NCI-H524 treated with DMSO at 0.1 percent for 48 hours (cell line): ENCODE measurements at regions not wholly inside any gene's neighbourhood (a gene's known extent, or its start where the extent isn't known, plus 50 kb on each side); places are given as distances from the start of the nearest gene placed in this dataset.

Experiments
- DNase-seq: peaks from one replicate; lab custom pipeline; 2025; lab: John Stamatoyannopoulos, UW

DNA sequence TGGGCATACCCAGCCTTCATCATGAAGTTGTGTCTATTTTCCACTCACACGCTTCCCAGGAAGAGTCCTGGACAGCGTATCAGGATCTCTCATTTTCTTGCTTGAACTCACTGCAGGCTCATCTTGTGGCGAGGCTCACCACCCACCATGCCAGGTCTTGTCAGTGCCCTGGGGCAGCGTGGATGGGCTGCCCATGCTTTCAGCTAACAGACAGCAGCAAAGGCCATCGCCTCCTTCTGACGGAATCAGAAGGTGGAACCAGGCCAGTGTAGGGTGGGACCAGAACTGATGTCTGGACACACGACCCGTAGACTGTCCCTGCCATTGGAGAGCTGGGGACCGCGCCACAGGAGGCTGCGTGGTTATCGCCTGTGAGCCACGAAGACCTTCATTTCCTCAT is 169.4 kb downstream of the FOXL1 start:
- DNase-seq: no peak

DNA sequence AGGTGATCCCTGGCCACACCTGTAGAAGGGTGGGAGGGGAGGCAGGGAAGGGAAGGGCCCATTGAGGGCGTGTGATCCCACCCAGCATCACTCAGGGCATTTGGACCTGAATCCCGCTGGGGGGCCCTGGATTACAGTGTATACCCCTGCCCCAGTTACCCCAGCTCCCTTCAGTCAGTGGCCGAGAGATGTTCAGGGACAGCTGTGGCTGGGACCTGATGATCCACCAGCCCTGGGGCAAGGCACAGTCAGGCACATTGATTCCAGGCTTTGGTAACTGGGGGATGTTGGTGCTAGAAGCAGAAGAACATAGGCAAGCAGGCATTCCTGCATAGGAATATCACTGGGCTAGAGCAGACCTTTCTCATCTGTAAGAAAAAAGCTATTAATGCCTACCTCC is 170.3 kb downstream of the FOXL1 start:
- DNase-seq: no peak

DNA sequence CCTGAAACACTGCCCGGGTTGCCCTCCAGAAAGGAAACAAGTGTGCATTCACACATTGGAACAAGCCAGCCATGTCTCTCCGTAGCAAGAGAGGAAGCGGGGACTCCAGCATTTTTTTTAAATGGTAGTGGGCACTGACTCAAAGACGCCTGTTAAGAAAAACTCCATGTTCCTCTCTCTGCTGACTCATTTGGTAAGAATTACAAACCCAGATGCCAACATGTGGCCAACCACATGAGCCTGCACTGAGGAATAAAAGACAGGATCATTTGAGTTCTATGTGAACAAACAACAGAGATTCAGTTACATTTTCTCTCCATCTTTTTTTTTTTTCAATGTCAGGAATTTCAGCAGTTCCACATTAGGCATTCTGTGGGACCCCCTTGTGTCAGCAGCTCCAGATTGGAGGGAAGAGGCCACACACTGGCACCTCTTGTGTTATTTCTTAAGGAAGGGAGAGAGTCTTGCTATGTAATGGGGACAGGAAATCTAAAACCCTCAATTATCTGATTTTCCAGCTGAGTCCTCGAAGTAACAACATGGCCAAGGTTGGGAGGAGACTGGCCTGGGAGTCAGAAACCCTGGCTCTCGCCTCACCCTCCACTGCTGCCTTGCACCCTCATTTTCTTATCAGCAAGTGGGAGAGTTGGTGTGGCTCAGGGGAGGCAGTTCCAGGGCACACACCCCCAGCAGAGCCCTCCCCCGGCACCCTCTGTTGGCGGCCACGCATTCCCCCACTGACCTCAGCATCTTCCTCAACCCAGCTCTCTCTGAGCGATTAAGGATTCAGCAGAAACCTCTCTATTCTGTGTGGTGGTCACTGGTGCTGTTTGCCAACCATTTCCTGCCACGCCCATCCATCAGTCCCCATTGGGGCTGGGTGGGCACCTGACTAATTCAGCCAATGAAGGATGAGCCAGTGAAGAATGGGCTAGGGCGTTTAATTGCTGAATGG is 173.0 kb downstream of the FOXL1 start:
- DNase-seq: no peak

DNA sequence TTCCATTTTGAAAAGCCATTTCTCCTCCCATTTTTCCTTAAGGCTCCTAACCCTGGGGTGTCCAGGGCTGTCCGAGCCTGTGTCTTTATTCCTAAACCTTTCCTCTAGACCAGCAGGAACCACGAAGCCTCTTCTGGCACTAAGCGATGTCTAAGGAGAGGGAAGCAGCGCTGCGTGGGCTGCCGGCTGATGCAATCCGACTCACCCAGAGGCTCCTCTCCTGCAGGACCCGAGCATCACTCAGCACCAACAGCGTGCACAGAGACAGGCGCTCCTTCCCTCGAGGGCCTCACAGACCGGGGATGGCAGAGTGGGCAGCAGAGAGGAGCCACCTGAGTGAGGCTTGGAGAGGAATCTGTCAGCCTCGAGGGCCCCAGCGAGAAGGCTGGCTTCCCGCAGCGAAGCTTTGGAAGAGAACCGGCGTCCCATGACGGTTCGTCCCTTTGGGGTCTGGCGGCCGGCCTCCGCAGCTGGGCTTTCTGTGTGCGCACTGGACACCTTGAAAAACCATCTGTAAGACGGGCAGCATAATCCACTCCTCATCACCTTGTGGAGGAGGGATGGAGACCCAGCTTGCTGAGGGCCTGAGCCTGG is 174.3 kb downstream of the FOXL1 start:
- DNase-seq: no peak

DNA sequence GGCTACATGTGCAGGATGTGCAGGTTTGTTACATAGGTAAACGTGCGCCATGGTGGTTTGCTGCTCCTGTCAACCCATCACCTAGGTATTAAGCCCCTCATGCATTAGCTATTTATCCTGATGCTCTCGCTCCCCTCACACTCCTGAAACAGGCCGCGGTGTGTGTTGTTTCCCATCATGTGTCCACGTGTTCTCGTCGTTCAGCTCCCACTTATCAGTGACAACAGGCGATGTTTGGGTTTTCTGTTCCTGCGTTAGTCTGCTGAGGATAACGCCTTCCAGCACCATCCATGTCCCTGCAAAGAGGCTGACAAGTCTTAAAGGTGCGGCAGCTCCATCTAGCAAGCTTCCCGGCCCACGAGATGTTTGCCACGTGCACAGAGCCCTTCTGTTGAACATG is 175.1 kb downstream of the FOXL1 start:
- no peak for DNase-seq

DNA sequence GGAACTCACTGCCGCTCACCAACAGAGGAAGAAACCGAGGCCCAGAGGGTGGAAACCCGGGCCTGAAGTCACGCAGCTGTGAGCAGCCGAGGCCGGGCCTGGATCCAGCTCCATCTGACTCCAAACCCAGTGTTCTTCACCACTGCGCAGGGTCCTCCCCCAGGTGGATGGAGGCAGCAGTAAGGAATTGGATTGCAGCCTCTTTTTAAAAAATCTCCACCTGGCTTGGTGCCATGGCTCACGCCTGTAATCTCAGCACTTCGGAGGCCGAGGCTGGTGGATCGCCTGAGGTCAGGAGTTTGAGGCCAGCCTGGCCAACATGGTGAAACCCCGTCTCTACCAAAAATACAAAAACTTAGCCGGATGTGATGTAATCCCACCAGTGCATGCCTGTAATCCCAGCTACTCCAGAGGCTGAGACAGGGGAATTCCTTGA is 177.2 kb downstream of the FOXL1 start:
- no peak for DNase-seq

DNA sequence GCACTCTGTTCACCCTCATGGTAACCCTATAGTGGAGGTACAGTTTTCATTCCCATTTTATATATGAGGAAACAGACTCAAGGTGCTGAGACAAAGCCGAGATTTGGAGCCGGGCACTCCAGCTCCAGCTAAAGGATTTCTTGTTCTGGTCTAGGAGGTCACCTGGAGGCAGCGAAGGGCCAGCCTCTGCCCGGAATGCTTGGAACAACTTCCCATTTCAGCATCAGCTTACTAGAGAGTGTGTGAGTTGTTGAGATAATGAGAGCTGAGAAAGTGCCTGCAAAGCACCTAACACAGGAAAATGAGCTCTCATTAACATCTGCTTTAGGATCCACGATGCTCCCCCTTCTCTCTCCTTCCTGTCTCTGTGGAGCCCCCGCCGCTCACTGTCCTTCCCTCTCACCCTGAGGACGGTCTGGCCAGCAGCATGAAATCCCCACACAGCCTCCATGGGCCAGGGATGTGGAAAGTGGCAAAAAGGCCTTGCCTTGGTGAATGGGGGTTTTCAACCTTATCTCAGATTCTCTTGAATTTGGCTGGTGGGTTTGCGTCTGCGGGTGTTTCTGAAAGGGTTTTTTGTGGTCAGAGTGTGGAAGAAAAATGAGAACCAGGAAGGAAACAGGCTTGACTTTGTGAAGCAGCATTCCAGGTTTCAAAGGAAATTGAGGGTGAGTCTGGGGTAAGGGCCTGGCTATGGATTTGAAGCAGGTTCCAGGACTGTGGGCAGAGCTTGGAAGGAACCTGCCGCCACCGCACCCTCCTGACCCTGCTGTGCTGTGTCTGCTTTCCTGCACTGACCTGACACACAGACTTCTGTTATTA is 178.7 kb downstream of the FOXL1 start:
- no peak for DNase-seq

DNA sequence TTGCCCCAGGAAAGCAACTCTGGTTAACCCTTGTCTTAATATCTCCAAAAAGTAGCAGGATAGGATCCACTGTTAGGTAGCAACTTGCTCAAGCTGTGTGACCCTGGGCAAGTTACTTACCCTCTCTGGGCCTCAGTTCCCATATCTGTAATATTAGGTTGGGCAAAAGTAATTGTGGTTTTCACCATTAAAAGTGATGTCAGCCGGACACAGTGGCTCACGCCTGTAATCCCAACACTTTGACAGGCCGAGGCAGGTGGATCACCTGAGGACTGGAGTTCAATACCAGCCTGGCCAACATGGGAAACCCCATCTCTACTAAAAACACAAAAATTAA is 179.3 kb downstream of the FOXL1 start:
- DNase-seq: no peak

DNA sequence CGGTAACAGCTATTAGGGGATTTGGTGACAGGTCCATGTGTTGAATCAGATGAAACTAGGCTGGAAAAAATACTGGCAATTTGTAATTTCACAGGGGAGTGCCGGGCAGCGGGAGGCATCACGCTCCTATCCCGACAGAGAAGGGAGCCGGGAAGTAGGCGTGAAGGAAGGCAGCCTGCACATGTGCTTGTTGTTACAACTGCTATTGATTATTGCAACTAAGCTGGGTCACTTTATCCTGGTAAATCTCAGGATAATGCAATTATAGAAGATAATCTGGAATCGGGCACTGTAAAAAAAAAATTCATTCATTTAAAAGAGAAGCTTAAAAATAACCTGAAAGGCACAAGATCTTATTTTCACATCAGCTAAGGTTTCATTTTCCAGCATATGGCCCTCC is 180.6 kb downstream of the FOXL1 start:
- no peak for DNase-seq

DNA sequence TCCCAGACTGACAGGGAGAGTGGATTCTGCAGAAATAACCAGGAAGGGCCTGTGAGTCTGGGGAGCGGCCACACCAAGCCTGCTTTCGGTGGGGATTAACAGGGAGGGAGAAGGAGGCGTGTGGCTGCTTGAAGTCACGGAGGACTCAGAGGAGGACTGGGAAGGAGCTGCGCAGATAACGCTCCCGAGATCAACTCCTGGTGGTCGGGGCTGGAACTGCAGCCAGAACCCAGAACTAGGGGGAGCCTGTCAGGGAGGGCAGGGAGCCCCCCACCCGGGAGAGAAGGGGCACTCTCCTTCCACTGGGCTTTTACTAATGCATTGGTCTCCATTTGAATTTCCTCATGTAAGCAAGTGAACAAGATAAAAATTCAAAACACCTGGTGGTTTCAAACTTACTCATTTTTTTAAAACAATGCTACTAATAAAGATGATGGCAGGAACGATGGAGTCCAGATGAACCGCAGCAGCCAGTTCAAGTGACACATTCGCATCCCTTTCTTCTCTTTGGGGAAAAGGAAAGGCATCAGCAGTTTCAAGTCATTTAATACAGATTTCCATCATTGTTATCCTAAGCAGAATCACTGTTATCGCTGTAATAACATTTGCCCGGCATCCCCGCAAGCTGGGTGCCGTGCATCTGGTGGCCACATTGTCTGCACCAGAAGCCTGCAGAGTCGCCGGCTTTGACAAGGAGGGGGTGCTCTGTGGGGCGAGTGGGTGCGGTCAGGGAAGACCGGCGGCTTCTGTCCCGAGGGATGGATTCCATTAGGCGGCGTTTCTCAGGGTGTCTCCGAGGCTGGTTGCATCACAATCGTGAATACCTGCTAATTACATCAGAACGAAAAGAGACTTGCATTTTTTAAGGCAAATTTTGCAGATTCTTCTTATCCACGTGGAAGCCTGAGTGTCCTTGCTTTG is 183.0 kb downstream of the FOXL1 start:
- no peak for DNase-seq

DNA sequence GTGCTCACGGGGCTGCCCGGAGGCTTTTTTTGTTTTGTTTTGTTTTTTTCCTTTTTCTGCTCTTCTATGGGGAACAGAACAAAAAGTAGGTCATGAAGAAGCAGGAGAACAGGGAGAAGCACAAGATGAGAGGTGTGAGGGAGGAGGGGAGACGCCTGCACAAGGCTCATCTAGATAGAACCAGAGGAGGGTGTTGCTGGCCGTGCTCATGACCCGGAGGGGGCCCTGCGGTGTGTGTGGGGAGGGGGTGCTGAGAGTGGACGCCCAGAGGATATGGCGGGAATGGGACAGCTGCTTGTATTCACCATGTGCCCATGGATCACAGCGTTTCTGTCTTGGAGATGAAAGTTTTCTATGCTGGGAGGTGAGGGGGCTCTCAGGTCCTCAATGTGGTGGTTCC is 183.7 kb downstream of the FOXL1 start:
- DNase-seq: no peak

DNA sequence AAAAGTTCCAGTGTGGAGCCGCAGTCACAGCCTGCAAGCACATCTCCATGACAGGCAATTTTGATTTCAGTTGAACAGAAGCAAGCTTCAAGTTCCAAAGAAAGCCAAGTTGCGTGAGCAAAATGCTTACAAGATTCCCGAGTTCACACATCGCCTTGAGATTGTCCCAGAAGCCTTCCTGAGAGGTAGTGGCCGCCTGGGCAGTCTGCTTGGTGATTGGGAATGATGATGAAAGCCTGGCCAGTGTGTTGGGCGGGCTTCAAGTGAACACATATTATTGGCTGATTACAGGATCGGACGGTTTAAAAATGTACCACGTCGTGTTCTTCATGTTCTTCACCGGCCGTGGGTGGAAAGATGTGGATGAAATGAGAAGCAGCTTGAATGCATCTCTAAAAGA is 185.5 kb downstream of the FOXL1 start:
- DNase-seq: no peak

DNA sequence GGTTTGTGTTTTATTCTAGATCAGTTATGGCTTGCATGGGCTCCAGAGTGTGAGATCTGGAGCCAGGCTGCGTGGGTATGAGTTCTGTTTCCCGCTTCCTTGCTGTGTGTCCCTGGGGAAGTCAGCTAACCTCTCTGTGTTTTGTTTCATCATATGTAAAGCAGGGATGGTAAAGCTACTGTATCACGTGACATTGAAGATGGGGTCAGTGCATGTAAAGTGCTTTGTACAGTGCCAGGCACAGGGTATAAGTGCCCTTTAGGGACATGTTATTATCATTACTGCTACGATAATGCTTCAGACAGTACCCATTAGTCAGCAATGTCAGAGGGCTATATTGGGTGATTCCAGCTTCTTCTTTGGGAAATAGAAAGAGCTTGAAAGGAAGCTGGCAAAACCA is 186.2 kb downstream of the FOXL1 start:
- DNase-seq: no peak

DNA sequence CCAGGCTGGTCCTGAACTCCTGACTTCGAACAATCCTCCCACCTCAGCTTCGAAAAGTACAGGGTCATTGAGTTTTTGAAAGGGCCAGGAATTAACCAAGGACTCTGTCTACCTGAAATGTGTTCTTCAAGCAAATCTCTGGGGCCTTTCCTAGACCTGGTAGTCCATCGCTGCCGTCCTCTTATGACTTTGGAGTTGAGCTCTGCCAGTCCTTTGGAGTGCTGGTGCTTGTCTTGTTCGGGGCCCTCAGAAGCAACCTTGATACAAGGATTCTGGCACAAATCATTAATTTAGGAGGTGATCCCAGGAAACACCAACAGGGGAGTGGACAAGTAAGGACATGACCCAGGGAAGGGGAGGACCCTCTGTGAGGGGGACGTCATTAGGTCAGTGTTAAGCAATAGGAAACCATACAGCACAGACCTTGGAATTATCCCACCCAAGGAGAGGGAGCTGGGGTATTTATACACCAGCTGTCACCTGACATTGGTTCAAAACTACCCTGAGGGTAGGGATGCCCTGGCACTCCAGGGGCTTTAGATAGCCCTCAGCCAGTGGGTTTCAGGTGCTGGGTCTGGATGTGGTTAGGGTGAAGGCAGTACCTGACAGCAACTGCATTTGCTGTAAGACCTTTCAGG is 187.2 kb downstream of the FOXL1 start:
- DNase-seq: no peak

DNA sequence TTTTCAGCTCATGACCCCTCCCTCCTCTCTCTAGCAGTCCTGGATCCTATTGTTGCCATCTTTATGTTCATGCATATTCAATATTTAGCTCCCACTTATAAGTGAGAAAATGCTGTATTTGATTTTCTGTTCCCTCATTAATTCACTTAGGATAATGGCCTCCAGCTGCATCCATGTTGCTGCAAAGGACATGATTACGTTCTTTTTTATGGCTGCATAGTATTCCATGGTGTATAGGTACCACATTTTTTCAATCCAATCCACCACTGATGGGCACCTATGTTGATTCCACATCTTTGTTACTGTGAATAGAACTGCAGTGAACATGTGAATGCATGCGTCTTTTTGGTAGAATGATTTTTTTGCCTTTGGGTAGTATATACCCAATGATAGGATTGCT is 188.4 kb downstream of the FOXL1 start:
- DNase-seq: no peak

DNA sequence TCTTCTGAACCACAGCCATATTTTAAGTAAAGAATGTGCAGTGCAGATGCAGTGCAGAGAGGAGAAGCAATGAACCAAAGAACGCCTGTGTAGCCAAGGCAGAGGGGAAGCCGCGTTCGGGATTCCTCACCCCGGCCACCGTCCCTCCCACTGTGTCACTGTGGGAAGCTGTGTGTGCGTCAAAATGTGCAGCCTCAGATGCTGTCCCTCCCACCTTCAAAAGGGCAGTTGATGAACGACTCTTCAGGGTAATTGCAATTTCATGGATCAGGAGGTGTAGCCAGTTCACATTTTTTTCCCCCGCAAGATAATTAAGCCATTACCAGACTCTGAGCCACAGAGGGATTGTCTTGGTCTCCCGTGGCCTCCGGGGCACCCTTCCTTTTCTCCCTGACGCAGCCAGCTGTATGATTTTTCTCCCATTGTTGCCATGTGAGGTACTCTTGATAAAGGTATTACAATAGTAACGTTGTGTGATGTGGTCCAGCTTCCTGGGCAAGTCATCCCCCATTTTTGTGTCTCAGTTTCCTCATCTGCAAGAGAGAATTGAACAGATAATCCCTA is 190.0 kb downstream of the FOXL1 start:
- DNase-seq: no peak

DNA sequence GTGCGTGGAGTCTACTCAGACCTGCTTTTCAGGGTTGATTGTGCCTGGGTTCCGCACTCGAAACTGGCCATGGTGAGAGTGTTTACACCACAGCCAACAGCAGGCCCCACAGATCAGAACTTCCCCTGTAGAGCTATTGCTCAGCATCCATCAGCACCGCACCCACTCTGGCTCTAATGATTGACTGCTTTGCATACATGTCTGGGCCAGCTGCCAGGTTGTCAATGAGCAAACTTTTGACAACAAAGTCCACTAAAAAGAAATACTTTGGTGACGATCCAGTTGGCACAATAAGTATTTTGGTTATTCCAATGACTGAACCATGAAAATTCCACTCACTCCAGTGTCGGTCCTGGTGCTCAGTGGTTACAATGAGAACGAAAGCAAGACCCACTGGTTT is 190.7 kb downstream of the FOXL1 start:
- no peak for DNase-seq

DNA sequence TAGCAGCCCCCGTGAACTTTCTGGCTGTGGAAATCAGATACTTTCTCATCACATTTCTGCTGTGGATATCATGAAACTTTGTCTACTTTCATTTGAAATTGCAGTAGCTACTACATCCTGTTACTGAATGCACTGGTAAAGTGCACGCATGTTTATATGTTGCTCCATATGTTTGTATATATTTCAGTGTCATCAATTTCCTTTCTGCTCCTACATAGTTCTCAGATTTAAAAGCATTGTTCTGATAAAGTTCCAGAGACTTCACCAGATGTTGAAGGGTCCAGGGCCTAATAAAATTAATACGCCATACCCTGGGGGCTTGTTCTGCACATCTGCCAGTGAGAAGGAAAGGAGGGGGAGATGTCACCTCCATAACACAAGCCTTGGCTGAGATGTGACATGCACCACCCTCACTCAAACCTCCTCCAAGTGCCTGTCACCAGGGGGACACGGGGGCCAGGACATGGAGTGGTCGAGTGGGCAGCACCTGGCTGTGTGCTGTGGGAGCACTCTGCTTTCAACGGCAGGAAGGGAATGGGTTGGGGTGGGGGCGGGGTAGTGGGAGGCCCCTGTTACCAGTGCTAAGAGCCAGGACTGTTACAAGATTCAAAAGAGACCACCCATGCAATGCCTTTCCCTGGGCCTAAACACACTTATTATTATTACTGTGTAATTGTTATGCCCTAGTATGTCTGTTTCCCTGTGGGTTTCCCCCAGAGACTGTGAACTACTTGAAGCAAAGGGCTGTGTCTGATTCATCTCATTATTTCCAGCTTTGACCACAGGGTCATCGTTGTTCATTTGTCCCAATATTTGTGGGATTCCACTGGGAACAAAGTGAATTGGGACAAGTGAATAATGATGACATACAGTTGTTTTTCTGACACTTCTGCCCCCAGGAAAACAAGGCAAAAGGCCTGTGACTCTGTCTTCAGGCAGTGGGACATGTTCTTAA is 193.4 kb downstream of the FOXL1 start:
- DNase-seq: no peak

DNA sequence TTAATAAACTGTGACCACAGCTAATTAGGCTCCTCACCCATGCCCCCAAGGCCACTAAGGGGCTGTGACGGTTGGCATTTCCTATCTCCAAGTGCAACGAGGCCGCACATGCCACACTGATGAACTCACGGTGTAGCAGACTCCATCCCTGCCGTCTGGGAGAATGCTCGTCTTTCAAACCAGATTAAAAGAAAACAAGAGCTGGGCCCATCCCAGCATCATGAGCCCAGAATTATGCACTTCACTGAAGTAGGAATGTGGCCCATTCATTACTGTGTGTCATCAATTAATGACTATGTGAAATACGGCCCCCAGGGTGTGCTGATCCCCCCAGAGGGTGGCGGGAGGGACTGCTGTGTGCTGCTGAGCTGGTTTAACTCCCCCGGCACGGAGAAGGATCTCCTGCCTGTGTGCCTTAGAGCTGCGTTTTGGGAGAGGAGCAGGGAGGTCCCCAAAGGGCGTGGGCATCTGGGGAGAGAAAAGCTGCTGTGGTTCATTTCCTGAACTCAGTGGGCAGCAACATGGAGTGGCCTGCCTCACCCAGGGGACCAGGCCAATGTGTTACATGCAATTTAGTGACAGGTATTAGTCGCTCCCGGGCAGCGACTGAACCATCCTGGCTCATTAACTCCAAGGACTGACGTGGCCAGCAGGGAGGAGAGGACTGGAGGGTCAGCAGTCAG is 194.5 kb downstream of the FOXL1 start:
- DNase-seq: no peak
